ENCODE measurements at regions not wholly inside any gene's neighbourhood (a gene's known extent, or its start where the extent isn't known, plus 50 kb on each side); places are given as distances from the start of the nearest gene placed in this dataset.

- no peak overlapping the region for H2BK5ac ChIP-seq (ENCODE audit: low read length)
- no peak overlapping the region for H2BK120ac ChIP-seq (ENCODE audit: low read depth, low read length)
- no peak overlapping the region for H3K14ac ChIP-seq (ENCODE audit: low read length)
- no peak overlapping the region for H4K91ac ChIP-seq (ENCODE audit: low read depth, low read length, poor library complexity)
- H2AFZ ChIP-seq (ENCODE audit: low read length) = no peak overlapping the region
- H3K27ac ChIP-seq (replicated peaks; ENCODE audit: low read length) = no peak overlapping the region
- no peak overlapping the region for H2AK5ac ChIP-seq (ENCODE audit: low read depth, low read length)
- H3K4me2 ChIP-seq (ENCODE audit: insufficient read depth, low read length, poor library complexity, severe bottlenecking) = no peak overlapping the region
- H2BK12ac ChIP-seq (ENCODE audit: low read length) = no peak overlapping the region
- H3K36me3 ChIP-seq (replicated peaks in 1 of 2; ENCODE audit: control insufficient read depth in 2 of 2, insufficient read depth in 2 of 2, low read length in 2 of 2) = no peaks in the 10 kb centered on the region
- no peak overlapping the region for H3K18ac ChIP-seq (ENCODE audit: low read length)
- no peak overlapping the region for H4K8ac ChIP-seq (ENCODE audit: low read depth, low read length)
- no peaks in the 10 kb centered on the region for H3K79me1 ChIP-seq (ENCODE audit: low read depth, low read length)
- no peaks in the 10 kb centered on the region for H3K9me3 ChIP-seq (replicated peaks in 1 of 2; ENCODE audit: control insufficient read depth in 2 of 2, insufficient read depth in 1 of 2, low read depth in 1 of 2, low read length in 2 of 2)
- H3K4ac ChIP-seq (ENCODE audit: low read length) = no peak overlapping the region
- peaks cover 0 to 2% of the 10 kb centered on the region in 2 donors for H3K4me1 ChIP-seq (ENCODE audit: control insufficient read depth in 2 of 2, insufficient read depth in 1 of 2, low read depth in 1 of 2, low read length in 2 of 2)
- no peaks in the 10 kb centered on the region for H3K27me3 ChIP-seq (ENCODE audit: control insufficient read depth in 3 of 3, insufficient read depth in 3 of 3, low read depth in 1 of 3, low read length in 3 of 3)
- H3K4me3 ChIP-seq (ENCODE audit: low read length in 2 of 2) = no peak overlapping the region
- no peak for DNase-seq (ENCODE audit: low spot score)
- H3K9ac ChIP-seq (ENCODE audit: low read depth, low read length, poor library complexity) = no peak overlapping the region
- no peak overlapping the region for H3K23ac ChIP-seq (ENCODE audit: low read depth, low read length, poor library complexity)
- H2BK15ac ChIP-seq (ENCODE audit: low read length) = no peak overlapping the region
These were observed 524.5 kb downstream of the BMP2 start for GRCh38 chr20:7291946-7292345.

GRCh38 chr20:7294816-7295360 lies 527.4 kb downstream of the BMP2 start:
- no peak overlapping the region for H2BK120ac ChIP-seq (ENCODE audit: low read depth, low read length)
- no peak overlapping the region for H2BK15ac ChIP-seq (ENCODE audit: low read length)
- no peak overlapping the region for H3K14ac ChIP-seq (ENCODE audit: low read length)
- H3K4me3 ChIP-seq (ENCODE audit: low read length in 2 of 2) = no peak overlapping the region
- no peak overlapping the region for H3K4me2 ChIP-seq (ENCODE audit: insufficient read depth, low read length, poor library complexity, severe bottlenecking)
- H3K23ac ChIP-seq (ENCODE audit: low read depth, low read length, poor library complexity) = no peak overlapping the region
- H3K9me3 ChIP-seq (replicated peaks in 1 of 2; ENCODE audit: control insufficient read depth in 2 of 2, insufficient read depth in 1 of 2, low read depth in 1 of 2, low read length in 2 of 2) = no peaks in the 10 kb centered on the region
- no peaks in the 10 kb centered on the region for H3K27me3 ChIP-seq (ENCODE audit: control insufficient read depth in 3 of 3, insufficient read depth in 3 of 3, low read depth in 1 of 3, low read length in 3 of 3)
- H2BK5ac ChIP-seq (ENCODE audit: low read length) = no peak overlapping the region
- H3K27ac ChIP-seq (replicated peaks; ENCODE audit: low read length) = no peak overlapping the region
- no peak overlapping the region for H3K4ac ChIP-seq (ENCODE audit: low read length)
- no peak overlapping the region for H3K9ac ChIP-seq (ENCODE audit: low read depth, low read length, poor library complexity)
- no peak for DNase-seq (ENCODE audit: low spot score)
- no peaks in the 10 kb centered on the region for H3K36me3 ChIP-seq (replicated peaks in 1 of 2; ENCODE audit: control insufficient read depth in 2 of 2, insufficient read depth in 2 of 2, low read length in 2 of 2)
- H2AK5ac ChIP-seq (ENCODE audit: low read depth, low read length) = no peak overlapping the region
- no peak overlapping the region for H2AFZ ChIP-seq (ENCODE audit: low read length)
- H4K8ac ChIP-seq (ENCODE audit: low read depth, low read length) = no peak overlapping the region
- peaks cover 0 to 2% of the 10 kb centered on the region in 2 donors for H3K4me1 ChIP-seq (ENCODE audit: control insufficient read depth in 2 of 2, insufficient read depth in 1 of 2, low read depth in 1 of 2, low read length in 2 of 2)
- H4K91ac ChIP-seq (ENCODE audit: low read depth, low read length, poor library complexity) = no peak overlapping the region
- H3K79me1 ChIP-seq (ENCODE audit: low read depth, low read length) = no peaks in the 10 kb centered on the region
- H2BK12ac ChIP-seq (ENCODE audit: low read length) = no peak overlapping the region
- no peak overlapping the region for H3K18ac ChIP-seq (ENCODE audit: low read length)
- WGBS, 2 donors (ENCODE audit: extremely low coverage in 2 of 2, insufficient read length in 2 of 2, insufficient replicate concordance in 1 of 2) = no CpG with 5 or more reads among the region's 6 CpGs

DNA sequence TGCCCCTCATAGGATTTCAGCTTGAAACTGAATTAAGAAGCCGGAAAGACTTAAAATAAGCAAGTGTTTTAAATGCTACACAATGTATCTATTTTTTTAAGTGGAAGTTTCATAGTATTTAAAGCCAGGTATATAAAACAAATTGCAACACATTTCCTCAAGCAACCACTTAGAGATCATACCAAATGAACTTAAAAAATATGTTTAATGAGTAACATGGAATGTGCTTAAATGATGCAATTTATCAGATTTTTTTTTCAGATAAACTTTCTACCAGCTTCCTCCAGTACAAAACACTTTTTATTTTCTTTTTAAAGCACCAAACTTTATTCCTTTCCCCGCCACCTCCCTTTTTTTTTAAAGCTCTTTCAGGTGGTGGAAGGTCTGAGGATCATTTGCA lies 534.3 kb downstream of the BMP2 start:
- Histone ChIP-seq H3K9me3 (replicated peaks in 1 of 2; ENCODE audit: control insufficient read depth in 2 of 2, insufficient read depth in 1 of 2, low read depth in 1 of 2, low read length in 2 of 2) (no peaks in the 10 kb centered on the region), H3K18ac (ENCODE audit: low read length) (no peak overlapping the region), H3K4me3 (ENCODE audit: low read length in 2 of 2) (no peak overlapping the region), H3K27me3 (ENCODE audit: control insufficient read depth in 3 of 3, insufficient read depth in 3 of 3, low read depth in 1 of 3, low read length in 3 of 3) (no peaks in the 10 kb centered on the region), H3K79me1 (ENCODE audit: low read depth, low read length) (no peaks in the 10 kb centered on the region), H4K8ac (ENCODE audit: low read depth, low read length) (no peak overlapping the region), H3K36me3 (replicated peaks in 1 of 2; ENCODE audit: control insufficient read depth in 2 of 2, insufficient read depth in 2 of 2, low read length in 2 of 2) (no peaks in the 10 kb centered on the region), H2AK5ac (ENCODE audit: low read depth, low read length) (no peak overlapping the region), H2BK15ac (ENCODE audit: low read length) (no peak overlapping the region), H3K14ac (ENCODE audit: low read length) (no peak overlapping the region), H4K91ac (ENCODE audit: low read depth, low read length, poor library complexity) (no peak overlapping the region), H2BK120ac (ENCODE audit: low read depth, low read length) (no peak overlapping the region), H2BK5ac (ENCODE audit: low read length) (no peak overlapping the region), H3K4ac (ENCODE audit: low read length) (no peak overlapping the region), H3K9ac (ENCODE audit: low read depth, low read length, poor library complexity) (no peak overlapping the region), H2BK12ac (ENCODE audit: low read length) (no peak overlapping the region), H3K4me1 (ENCODE audit: control insufficient read depth in 2 of 2, insufficient read depth in 1 of 2, low read depth in 1 of 2, low read length in 2 of 2) (peaks cover 4 to 5% of the 10 kb centered on the region in 2 donors), H2AFZ (ENCODE audit: low read length) (no peak overlapping the region), H3K4me2 (ENCODE audit: insufficient read depth, low read length, poor library complexity, severe bottlenecking) (no peak overlapping the region), H3K23ac (ENCODE audit: low read depth, low read length, poor library complexity) (no peak overlapping the region), H3K27ac (replicated peaks; ENCODE audit: low read length) (no peak overlapping the region)
- WGBS, 2 donors (ENCODE audit: extremely low coverage in 2 of 2, insufficient read length in 2 of 2, insufficient replicate concordance in 1 of 2) = no CpG with 5 or more reads among the region's 2 CpGs
- DNase-seq (ENCODE audit: low spot score) = no peak

DNA sequence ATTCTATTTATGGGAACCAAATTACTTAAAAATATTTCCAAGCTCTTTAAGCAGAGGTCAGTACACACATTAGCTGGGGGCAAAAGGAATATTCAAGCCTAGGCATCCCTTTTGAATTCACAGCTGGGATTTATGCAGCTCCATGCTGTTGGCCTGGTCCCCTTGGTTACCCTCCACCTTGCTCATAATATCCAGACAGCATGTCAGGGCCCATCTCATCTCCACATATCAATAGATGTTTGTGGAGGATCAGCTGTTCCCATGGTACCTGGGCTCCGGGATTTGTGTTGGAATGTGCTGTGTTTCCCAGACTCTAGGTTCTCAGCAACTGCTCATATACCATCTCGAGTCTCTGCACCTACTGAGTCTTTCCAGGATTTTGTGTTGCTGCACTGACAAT lies 534.8 kb downstream of the BMP2 start:
- Histone ChIP-seq H2BK12ac (ENCODE audit: low read length) (no peak overlapping the region), H3K27me3 (ENCODE audit: control insufficient read depth in 3 of 3, insufficient read depth in 3 of 3, low read depth in 1 of 3, low read length in 3 of 3) (no peaks in the 10 kb centered on the region), H3K4me2 (ENCODE audit: insufficient read depth, low read length, poor library complexity, severe bottlenecking) (no peak overlapping the region), H2AFZ (ENCODE audit: low read length) (no peak overlapping the region), H3K4me1 (ENCODE audit: control insufficient read depth in 2 of 2, insufficient read depth in 1 of 2, low read depth in 1 of 2, low read length in 2 of 2) (peaks cover 4 to 5% of the 10 kb centered on the region in 2 donors), H3K14ac (ENCODE audit: low read length) (no peak overlapping the region), H3K4ac (ENCODE audit: low read length) (no peak overlapping the region), H2BK120ac (ENCODE audit: low read depth, low read length) (no peak overlapping the region), H3K18ac (ENCODE audit: low read length) (peak overlapping the region; percentile 48), H3K79me1 (ENCODE audit: low read depth, low read length) (no peaks in the 10 kb centered on the region), H3K23ac (ENCODE audit: low read depth, low read length, poor library complexity) (no peak overlapping the region), H4K8ac (ENCODE audit: low read depth, low read length) (no peak overlapping the region), H3K9ac (ENCODE audit: low read depth, low read length, poor library complexity) (no peak overlapping the region), H2AK5ac (ENCODE audit: low read depth, low read length) (no peak overlapping the region), H3K36me3 (replicated peaks in 1 of 2; ENCODE audit: control insufficient read depth in 2 of 2, insufficient read depth in 2 of 2, low read length in 2 of 2) (no peaks in the 10 kb centered on the region), H4K91ac (ENCODE audit: low read depth, low read length, poor library complexity) (no peak overlapping the region), H2BK15ac (ENCODE audit: low read length) (no peak overlapping the region), H3K27ac (replicated peaks; ENCODE audit: low read length) (peak overlapping the region; percentile 69), H3K9me3 (replicated peaks in 1 of 2; ENCODE audit: control insufficient read depth in 2 of 2, insufficient read depth in 1 of 2, low read depth in 1 of 2, low read length in 2 of 2) (no peaks in the 10 kb centered on the region), H2BK5ac (ENCODE audit: low read length) (no peak overlapping the region), H3K4me3 (ENCODE audit: low read length in 2 of 2) (no peak overlapping the region)
- no CpG with 5 or more reads among the region's 2 CpGs for WGBS, 2 donors (ENCODE audit: extremely low coverage in 2 of 2, insufficient read length in 2 of 2, insufficient replicate concordance in 1 of 2)
- peak; percentile 17 for DNase-seq (ENCODE audit: low spot score)

Data from neuronal stem cell (in vitro differentiated cells).